GM23248 (cell line): ENCODE measurements at regions not wholly inside any gene's neighbourhood (a gene's known extent, or its start where the extent isn't known, plus 50 kb on each side); places are given as distances from the start of the nearest gene placed in this dataset.

Experiments
- EZH2 ChIP-seq: fragments of 200-600 bp; sonication (generic); IDR thresholded peaks from 2 replicates; pipeline ENCODE4 v1.6.1; 2018; ENCODE audit warnings: antibody characterized with exemption, mild to moderate bottlenecking; ENCODE audit not compliant: insufficient read depth, poor library complexity, severe bottlenecking
- EZH2phosphoT487 ChIP-seq: fragments of 200-600 bp; sonication (generic); IDR thresholded peaks from 2 replicates; pipeline ENCODE4 v1.6.1; 2018; ENCODE audit warnings: antibody characterized with exemption, moderate library complexity, mild to moderate bottlenecking, low read depth; ENCODE audit not compliant: insufficient read depth

- TF ChIP-seq EZH2 (no peak), EZH2phosphoT487 (no peak)
These were observed 136.8 kb downstream of the S1PR1 start for GRCh38 chr1:101373570-101373969.
